Cardiac septum (tissue), 1 donor: ENCODE measurements at regions not wholly inside any gene's neighbourhood (a gene's known extent, or its start where the extent isn't known, plus 50 kb on each side); places are given as distances from the start of the nearest gene placed in this dataset.

Experiments
- DNase-seq: peaks from one replicate; pipeline ENCODE4 v3.0.0-alpha.2; 2020; ENCODE audit warnings: low spot score
- intact Hi-C: fragments of 100-400 bp; cut with DNase I; formaldehyde crosslinking; loops from one replicate; pipeline ENCODE4 v1.14.0; 2022
- donor health status: DM: no; HTN: no; CAD: no.

- intact Hi-C loops = loop anchor here (2.0 to 5.0 kb wide), 4 partner anchors 21 to 230 kb away; no protein-coding TSS in a partner anchor
- DNase-seq = no peak
These were observed 138.9 kb downstream of the C9orf50 start for GRCh38 chr9:129481810-129482511.

GRCh38 chr9:129481424-129481809 lies 139.5 kb downstream of the C9orf50 start:
- no peak for DNase-seq
- intact Hi-C loops = loop anchor here (5.0 kb wide), 2 partner anchors 164 to 229 kb away; no protein-coding TSS in a partner anchor

GRCh38 chr9:129480745-129481144 lies 140.2 kb downstream of the C9orf50 start:
- intact Hi-C loops = loop anchor here (5.0 kb wide), 2 partner anchors 163 to 228 kb away; no protein-coding TSS in a partner anchor
- DNase-seq = no peak

- intact Hi-C loops = loop anchor here (5.0 kb wide), 2 partner anchors 163 to 228 kb away; no protein-coding TSS in a partner anchor
- DNase-seq = no peak
These were observed 140.7 kb downstream of the C9orf50 start for GRCh38 chr9:129480227-129480626.

GRCh38 chr9:129479631-129480011 lies 141.3 kb downstream of the C9orf50 start:
- intact Hi-C loops = loop anchor here (5.0 kb wide), 2 partner anchors 162 to 227 kb away; no protein-coding TSS in a partner anchor

GRCh38 chr9:129478961-129479630 lies 141.8 kb downstream of the C9orf50 start:
- intact Hi-C loops = no loop called here

More at GRCh38 chr9:129479631-129480011, 141.3 kb downstream of the C9orf50 start:
- DNase-seq = no peak

GRCh38 chr9:129478461-129478860 lies 142.4 kb downstream of the C9orf50 start:
- no peak for DNase-seq
- intact Hi-C loops = no loop called here

More at GRCh38 chr9:129478961-129479630, 141.8 kb downstream of the C9orf50 start:
- DNase-seq = no peak

GRCh38 chr9:129476821-129477611 lies 143.9 kb downstream of the C9orf50 start:
- no peak for DNase-seq
- intact Hi-C loops = no loop called here

GRCh38 chr9:129474740-129475404 lies 146.0 kb downstream of the C9orf50 start:
- DNase-seq = no peak
- intact Hi-C loops = no loop called here

- intact Hi-C loops = no loop called here
- DNase-seq = no peak
These were observed 147.2 kb downstream of the C9orf50 start for GRCh38 chr9:129473523-129474244.

- no peak for DNase-seq
- intact Hi-C loops = no loop called here
These were observed 148.2 kb downstream of the C9orf50 start for GRCh38 chr9:129472651-129473102.

GRCh38 chr9:129471201-129472019 lies 149.5 kb downstream of the C9orf50 start:
- intact Hi-C loops = no loop called here
- no peak for DNase-seq

- no peak for DNase-seq
- intact Hi-C loops = no loop called here
These were observed 150.9 kb downstream of the C9orf50 start for GRCh38 chr9:129469988-129470316.

GRCh38 chr9:129469188-129469987 lies 151.5 kb downstream of the C9orf50 start:
- intact Hi-C loops = no loop called here
- no peak for DNase-seq

GRCh38 chr9:129467739-129468666 lies 152.9 kb downstream of the C9orf50 start:
- intact Hi-C loops = no loop called here
- no peak for DNase-seq

- DNase-seq = no peak
- intact Hi-C loops = no loop called here
These were observed 153.8 kb downstream of the C9orf50 start for GRCh38 chr9:129467004-129467588.
